ENCODE measurements at regions not wholly inside any gene's neighbourhood (a gene's known extent, or its start where the extent isn't known, plus 50 kb on each side); places are given as distances from the start of the nearest gene placed in this dataset.

DNA sequence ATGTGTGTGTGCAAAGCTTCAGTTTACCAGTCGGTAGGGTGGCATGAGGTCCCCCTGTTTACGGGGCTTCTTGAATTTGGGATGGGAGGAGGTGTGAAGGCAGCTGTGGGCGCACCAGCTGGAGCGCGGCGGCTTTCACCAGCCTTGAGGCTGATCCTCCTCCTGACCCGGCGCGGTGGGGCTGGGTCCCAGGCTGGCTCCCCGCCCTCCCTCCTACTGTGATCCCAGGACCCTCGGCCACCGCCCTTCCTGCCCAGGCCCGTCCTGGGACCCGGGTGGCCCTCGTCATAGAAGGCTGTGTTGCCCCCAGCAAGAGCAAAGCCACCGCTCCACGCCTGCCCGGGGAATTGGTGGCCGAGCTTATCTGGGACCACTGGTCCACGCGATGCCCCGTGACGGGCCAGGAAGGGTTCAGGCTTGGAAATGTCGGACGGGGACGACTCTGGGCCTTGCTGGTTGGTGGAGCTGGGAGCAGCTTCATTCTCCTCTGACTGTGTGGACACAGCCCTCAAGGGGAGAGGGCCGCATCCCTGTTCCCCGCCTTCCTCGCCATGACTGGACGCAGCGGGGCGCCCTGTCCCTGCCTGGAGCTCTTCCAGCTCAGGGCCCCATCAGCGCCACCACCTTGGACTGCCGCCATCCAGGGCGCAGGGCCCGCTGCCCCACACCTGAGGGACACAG lies 271.1 kb upstream of the IRX1 start:
- TF ChIP-seq, protein P1, sequence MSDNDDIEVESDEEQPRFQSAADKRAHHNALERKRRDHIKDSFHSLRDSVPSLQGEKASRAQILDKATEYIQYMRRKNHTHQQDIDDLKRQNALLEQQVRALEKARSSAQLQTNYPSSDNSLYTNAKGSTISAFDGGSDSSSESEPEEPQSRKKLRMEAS (IDR thresholded peaks at IDR 0.05; ENCODE audit: low read depth, low read length): no peak
- TF ChIP-seq JUNB (IDR thresholded peaks at IDR 0.05) (no peak), FOXM1 (IDR thresholded peaks at IDR 0.05; ENCODE audit: low read depth, low read length) (no peak), CEBPB (IDR thresholded peaks at IDR 0.05; ENCODE audit: borderline replicate concordance in 1 of 2, low read depth in 2 of 2, low read length in 2 of 2) (no peak), POLR2A (IDR thresholded peaks at IDR 0.05; ENCODE audit: low read depth, low read length) (no peak), YY1 (IDR thresholded peaks at IDR 0.05; ENCODE audit: low read depth, low read length) (no peak), RAD21 (IDR thresholded peaks at IDR 0.05; ENCODE audit: insufficient read depth, low read depth, low read length) (no peak), SPI1 (IDR thresholded peaks at IDR 0.05; ENCODE audit: borderline replicate concordance, insufficient read depth, low read depth, low read length) (no peak), JUND (IDR thresholded peaks at IDR 0.05; ENCODE audit: low read depth, low read length) (no peak), EZH2 (IDR thresholded peaks at IDR 0.05; ENCODE audit: borderline replicate concordance, control insufficient read depth, low read depth, low read length) (no peak), RBBP5 (conservative IDR thresholded peaks at IDR 0.05) (no peak)
- TF ChIP-seq, protein P2, sequence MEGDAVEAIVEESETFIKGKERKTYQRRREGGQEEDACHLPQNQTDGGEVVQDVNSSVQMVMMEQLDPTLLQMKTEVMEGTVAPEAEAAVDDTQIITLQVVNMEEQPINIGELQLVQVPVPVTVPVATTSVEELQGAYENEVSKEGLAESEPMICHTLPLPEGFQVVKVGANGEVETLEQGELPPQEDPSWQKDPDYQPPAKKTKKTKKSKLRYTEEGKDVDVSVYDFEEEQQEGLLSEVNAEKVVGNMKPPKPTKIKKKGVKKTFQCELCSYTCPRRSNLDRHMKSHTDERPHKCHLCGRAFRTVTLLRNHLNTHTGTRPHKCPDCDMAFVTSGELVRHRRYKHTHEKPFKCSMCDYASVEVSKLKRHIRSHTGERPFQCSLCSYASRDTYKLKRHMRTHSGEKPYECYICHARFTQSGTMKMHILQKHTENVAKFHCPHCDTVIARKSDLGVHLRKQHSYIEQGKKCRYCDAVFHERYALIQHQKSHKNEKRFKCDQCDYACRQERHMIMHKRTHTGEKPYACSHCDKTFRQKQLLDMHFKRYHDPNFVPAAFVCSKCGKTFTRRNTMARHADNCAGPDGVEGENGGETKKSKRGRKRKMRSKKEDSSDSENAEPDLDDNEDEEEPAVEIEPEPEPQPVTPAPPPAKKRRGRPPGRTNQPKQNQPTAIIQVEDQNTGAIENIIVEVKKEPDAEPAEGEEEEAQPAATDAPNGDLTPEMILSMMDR (IDR thresholded peaks at IDR 0.05 in 2 of 3, conservative IDR thresholded peaks at IDR 0.05 in 1 of 3; ENCODE audit: control insufficient read depth in 2 of 3, extremely low read depth in 1 of 3, insufficient read depth in 1 of 3, low read depth in 3 of 3, low read length in 3 of 3): no peak
